Skin epidermis (tissue), 12 donors: ENCODE measurements at regions not wholly inside any gene's neighbourhood (a gene's known extent, or its start where the extent isn't known, plus 50 kb on each side); places are given as distances from the start of the nearest gene placed in this dataset.
"Not testable (repeated sequence)": the region's sequence is repeated elsewhere in the genome, so short reads cannot be mapped to it uniquely, and the experiment has no call there.

Experiments used
- H3K27ac ChIP-seq, 21 experiments: fragments of 200-600 bp; sonication (generic) in 11 of 21; one replicate each; pipeline ENCODE4 v1.5.0; 2020; ENCODE audit warnings: mild to moderate bottlenecking in 3 of 21, inconsistent platforms in 2 of 21, moderate library complexity in 2 of 21
- H3K4me3 ChIP-seq, 7 experiments: fragments of 200-600 bp; sonication (generic) in 2 of 7; one replicate each; pipeline ENCODE4 v1.5.0; 2020; ENCODE audit warnings: inconsistent platforms in 2 of 7, mild to moderate bottlenecking in 2 of 7, moderate library complexity in 1 of 7

DNA sequence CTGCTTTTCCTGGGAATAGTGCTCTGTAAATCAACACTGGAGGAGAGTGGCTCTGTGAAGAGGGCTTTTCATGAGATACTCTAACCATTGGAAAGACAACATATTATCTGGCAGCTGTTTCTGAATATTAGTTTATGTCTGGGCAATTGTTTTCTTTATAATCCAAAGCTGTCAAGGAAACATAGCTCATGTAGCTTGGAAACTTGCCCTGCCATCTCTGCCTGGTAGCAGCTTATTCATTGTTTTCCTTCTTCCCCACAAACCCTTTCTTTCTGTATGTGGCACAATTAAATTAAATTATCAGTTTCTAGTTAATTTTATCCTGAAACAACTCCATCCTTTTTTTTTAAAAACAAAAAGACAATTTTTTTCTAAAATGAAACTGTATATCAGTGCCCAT, 160.0 kb downstream of the EDEM1 start:
- no peak overlapping the region for H3K4me3 ChIP-seq
- H3K27ac ChIP-seq: no peak overlapping the region

DNA sequence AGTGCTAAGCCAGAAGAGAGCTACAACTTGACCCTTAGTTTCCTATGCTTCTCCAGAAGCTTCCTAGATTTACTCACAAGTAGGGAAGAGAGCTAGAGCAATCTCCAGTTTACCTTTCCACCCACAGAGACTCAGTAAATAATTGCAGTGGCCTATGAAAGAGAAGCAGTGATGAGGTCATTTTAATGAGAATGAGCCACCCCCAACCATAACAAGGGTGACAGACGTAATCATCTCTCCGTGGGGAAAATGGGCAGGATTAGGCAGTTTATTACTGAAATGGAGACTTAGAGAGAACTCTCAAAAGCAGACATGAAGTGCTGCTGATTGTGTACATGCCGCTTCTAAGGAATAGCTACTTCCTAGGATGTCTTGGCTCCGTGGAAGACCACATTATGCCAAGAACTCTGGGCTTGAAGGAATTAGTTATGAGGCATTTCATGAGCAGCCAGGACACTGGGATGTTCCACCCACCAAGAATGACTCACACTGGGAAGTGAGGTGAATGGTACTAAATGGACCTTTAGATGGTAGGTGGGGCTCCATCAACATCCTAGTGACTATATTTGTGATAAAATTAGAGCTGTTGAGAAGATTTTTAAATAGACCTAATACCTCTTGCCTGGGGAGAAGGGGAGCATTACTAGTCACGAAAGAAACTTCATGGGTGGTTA, 160.9 kb downstream of the EDEM1 start:
- Histone ChIP-seq H3K27ac (no peak overlapping the region), H3K4me3 (no peak overlapping the region)

DNA sequence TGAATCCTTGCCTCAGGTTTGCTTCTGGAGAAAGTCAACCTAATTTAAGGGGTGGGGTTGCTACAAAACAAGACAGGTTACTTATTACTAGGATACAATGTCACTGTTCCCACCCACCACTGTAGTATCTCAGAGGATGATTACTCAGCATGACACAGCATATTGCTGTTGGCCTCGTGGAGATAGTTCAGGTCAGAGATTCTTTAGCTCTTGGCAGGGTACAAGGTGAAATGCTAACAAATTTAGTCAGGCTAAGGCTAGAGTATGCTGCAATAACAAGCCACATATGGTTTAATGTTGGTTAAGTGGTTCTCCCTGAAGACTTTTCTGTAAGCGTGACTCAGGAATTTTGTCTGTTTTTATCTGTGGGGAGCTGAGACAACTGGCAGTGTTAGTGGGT, 161.8 kb downstream of the EDEM1 start:
- Histone ChIP-seq H3K27ac (no peak overlapping the region), H3K4me3 (no peak overlapping the region)

GRCh38 chr3:5357089-5357488, 169.6 kb downstream of the EDEM1 start:
- Histone ChIP-seq H3K4me3 (no peak overlapping the region), H3K27ac (no peak overlapping the region)

GRCh38 chr3:5358911-5359310, 171.4 kb downstream of the EDEM1 start:
- no peak overlapping the region for H3K4me3 ChIP-seq
- no peak overlapping the region for H3K27ac ChIP-seq

DNA sequence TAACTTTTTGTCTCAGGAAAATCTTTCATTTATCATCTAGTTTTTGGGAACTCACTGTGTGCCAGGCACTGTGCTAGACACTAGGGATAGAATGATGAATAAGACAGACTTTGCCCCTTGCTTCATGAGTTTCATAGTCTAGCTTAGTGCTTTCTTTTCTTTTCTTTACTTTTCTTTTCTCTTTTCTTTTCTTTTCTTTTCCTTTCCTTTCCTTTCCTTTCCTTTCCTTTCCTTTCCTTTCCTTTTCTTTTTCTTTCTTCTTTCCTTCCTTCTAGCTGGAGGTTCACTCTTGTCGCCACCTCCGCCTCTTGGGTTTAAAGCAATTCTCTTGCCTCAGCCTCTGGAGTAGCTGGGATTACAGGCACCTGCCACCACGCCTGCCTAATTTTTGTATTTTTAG, 172.9 kb downstream of the EDEM1 start:
- no peak overlapping the region for H3K27ac ChIP-seq
- H3K4me3 ChIP-seq: no peak overlapping the region

DNA sequence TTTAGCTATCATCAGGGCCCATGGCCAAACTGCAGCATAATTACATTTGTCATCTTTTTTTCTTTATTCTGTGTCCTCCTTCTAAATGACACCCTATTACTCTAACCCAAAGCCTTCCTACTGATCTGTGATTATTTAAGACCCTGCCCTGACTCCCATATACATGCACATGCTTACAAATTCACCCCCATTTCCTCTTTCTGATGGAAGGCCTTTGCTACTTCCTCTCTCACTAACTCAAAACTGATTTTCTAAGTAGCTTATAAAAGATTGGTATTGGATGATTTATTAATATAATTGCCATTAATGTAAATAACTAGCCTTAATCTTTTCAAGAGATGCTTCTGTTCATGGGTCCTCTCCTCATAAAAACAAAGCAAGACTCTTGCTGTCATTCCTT, 179.2 kb downstream of the EDEM1 start:
- no peak overlapping the region for H3K4me3 ChIP-seq
- H3K27ac ChIP-seq: no peak overlapping the region

DNA sequence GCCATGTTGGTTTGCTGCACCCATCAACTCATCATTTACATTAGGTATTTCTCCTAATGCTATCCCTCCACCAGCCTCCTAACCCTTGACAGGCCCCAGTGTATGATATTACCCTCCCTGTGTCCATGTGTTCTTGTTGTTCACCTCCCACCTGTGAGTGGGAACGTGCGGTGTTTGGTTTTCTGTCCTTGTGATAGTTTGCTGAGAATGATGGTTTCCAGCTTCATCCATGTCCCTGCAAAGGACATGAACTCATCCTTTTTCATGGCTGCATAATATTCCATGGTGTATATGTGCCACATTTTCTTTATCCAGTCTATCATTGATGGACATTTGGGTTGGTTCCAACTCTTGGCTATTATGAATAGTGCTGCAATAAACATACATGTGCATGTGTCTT, 184.0 kb downstream of the EDEM1 start:
- not testable (repeated sequence) for H3K27ac ChIP-seq, H3K4me3 ChIP-seq

- H3K4me3 ChIP-seq: no peak overlapping the region
- no peak overlapping the region for H3K27ac ChIP-seq
These were observed 189.3 kb downstream of the EDEM1 start for GRCh38 chr3:5376761-5377160.

GRCh38 chr3:5379266-5379665, 191.8 kb downstream of the EDEM1 start:
- not testable (repeated sequence) for H3K4me3 ChIP-seq, H3K27ac ChIP-seq

- H3K4me3 ChIP-seq, H3K27ac ChIP-seq: not testable (repeated sequence)
These were observed 196.2 kb downstream of the EDEM1 start for GRCh38 chr3:5383486-5384263.

DNA sequence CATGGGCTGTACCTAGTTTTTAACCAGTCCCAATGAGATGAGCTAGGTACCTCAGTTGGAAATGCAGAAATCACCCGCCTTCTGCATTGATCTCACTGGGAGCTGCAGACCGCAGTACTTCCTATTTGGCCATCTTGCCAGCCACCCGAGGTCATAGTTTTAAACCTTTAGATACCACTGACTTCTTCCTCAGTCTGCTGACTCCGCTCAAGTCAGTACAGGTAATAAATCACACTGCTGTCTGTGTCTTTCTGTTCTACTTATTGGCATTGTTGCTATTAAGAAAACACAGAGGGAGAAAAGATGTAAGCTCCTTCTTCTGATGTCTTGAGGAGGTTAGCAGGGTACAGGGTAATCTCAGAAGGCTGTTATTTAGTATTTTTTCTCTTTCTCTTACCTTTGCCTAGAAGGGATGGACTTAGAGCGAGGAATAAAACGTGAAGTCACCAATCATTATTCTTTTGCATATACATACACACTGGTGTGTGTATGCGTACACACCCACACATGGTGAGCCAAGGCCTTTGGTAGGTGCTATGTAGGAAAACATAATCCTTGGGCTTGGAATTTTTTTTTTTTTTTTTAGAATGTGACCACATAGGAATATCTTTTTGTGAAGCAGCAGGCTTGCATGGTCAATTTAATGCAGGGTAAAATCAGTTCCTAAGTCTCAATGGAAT, 197.2 kb downstream of the EDEM1 start:
- no peak overlapping the region for H3K27ac ChIP-seq
- no peak overlapping the region for H3K4me3 ChIP-seq

DNA sequence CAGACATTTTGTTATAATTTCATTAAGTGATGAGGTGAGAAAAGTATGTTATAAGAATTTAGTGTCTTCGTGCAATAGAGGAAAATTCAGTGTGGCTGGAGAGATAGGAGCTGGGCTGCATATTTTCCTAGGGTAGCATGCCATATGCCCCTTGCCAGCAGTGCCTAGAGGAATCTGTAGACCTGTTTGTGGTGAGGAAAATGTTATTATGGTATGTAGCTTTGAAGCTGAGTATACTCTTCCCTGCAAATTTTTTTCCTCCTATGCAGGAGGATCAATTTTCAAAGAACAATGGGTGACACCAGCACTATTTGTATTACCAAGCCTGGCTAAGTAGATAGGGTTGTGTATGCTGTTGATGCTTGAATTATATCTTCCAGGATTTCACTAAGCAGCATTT, 200.6 kb downstream of the EDEM1 start:
- Histone ChIP-seq H3K27ac (no peak overlapping the region), H3K4me3 (no peak overlapping the region)

DNA sequence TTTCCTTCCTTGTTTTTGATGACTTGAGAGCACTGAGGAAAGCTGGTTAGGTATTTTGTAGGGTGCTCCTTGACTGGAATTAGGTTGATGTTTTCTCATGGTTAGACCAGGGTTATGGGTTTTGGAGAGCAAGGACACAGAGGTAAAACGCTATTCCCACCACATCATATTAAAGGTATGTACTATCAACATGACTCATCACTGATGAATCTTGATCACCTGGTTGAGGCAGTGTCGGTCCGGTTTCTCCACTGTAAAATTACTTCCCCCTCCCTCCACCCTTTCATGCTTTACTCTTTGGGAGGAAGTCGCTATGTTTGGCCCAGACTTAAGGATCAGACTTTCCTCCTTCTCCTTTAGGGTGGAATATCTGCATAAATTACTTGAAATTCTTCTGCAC, 201.6 kb downstream of the EDEM1 start:
- no peak overlapping the region for H3K4me3 ChIP-seq
- H3K27ac ChIP-seq: no peak overlapping the region

DNA sequence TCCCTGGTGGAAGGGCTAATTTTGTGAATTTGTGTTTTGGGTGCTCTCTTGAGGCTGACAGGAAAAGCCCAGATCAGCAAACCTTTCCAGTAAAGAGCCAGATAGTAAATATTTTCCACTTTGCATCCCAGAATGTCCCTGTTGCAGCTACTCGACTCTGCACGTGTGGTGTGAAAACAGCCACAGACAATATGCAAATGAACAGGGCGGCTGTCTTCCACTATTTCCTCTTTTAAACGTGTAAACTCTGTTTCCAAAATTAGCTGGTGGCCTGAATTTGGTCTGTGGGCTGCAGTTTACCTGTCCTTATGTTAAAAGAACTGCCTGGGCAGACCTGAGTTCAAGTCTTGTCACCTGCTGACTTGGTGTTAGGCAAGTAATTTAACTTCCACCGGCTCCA, 202.7 kb downstream of the EDEM1 start:
- Histone ChIP-seq H3K27ac (no peak overlapping the region), H3K4me3 (no peak overlapping the region)

DNA sequence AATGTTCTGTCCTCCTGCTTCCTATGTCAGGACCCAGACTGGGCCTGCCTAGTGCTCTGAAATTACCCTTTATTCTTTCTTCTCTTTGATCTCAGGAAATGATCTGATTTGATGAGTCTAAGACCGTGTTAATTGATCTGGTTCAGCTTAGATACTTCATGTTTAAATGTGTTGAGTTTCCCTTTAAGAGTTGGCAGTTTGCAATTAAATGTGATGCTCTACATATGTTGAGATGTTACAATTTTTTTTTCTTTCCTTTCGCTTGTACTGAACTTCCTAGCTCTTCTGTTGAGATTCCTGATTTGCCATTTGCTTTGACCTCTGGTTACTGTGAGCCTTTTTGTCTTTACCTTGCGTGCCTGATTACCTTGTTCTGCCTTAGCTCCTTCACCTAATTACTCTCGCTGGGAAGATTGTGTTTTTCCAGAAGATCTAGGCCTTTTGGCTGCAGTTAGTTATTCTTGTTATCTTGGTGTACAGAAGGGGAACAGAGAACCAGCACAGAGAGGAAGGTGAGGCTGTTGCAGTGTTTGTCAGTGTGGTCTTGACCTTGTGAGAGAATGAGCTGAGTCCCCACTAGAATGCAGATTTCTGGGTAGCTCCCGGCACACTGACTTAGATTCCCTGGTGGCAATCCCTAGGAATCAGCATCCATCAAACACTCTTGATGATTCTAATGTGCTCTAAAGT, 203.6 kb downstream of the EDEM1 start:
- H3K27ac ChIP-seq: no peak overlapping the region
- no peak overlapping the region for H3K4me3 ChIP-seq

DNA sequence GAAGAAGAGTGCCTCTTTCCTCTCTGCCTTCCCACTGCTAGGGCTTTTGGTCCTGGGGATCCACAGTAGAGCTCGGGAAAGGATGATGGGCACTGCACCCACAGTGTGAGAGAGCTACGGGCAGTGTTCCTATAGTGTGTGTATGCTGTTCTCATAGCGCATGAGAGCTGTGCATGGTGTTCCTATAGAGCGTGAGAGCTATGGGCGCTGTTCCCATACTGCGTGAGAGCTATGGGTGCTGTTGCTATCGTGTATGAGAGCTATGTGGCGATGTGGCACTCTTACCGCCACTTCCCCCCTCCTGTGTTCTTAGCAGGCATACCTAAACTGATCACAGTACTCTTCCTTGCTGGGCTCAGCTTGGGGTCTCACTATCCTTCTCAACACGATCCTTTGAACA, 213.5 kb downstream of the EDEM1 start:
- Histone ChIP-seq H3K4me3 (no peak overlapping the region), H3K27ac (no peak overlapping the region)

- H3K27ac ChIP-seq: no peak overlapping the region
- H3K4me3 ChIP-seq: no peak overlapping the region
These were observed 217.2 kb downstream of the EDEM1 start for GRCh38 chr3:5404718-5405117.

DNA sequence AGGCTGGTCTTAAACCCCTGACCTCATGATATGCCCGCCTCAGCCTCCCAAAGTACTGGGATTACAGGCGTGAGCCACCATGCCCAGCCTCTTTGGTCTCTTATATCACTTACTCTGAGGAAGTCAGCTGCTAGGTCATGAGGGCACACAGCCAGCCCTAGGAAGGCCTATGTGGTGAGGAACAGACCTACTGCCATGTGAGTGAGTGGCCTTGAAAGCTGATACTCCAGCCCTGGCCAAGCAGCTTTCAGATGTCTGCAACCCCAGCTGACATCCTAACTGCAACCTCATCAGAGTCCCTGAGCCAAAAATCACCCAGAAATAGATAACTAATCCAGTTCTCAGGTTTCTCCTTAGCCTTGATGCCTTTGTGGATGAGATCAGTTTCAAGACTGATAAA, 224.3 kb downstream of the EDEM1 start:
- H3K4me3 ChIP-seq: no peak overlapping the region

GRCh38 chr3:5423076-5423475, 235.6 kb downstream of the EDEM1 start:
- Histone ChIP-seq H3K27ac (no peak overlapping the region), H3K4me3 (no peak overlapping the region)

More for the DNA sequence above, 224.3 kb downstream of the EDEM1 start:
- no peak overlapping the region for H3K27ac ChIP-seq

DNA sequence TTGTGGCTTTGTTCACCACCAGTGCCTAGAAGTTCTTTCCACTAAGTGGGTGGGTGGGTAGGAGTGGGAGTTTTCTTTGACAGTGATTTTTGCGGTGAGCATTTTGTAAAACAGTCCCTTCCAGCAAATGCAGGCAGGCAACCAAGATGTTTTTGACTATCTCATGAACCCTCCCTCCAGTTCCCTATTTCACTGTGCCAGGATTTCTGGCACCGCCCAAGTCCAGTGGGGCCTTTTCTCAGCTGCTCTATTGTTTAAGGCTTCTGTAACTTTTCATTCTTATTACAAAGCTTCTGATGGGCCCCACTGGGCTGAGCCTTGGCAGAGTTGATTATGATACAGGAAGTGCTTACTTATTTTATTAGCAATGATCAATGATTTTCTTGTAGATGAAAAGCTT, 236.0 kb downstream of the EDEM1 start:
- Histone ChIP-seq H3K27ac (no peak overlapping the region), H3K4me3 (no peak overlapping the region)
